NB4 (cell line): ENCODE measurements at regions not wholly inside any gene's neighbourhood (a gene's known extent, or its start where the extent isn't known, plus 50 kb on each side); places are given as distances from the start of the nearest gene placed in this dataset.

Experiments
- POLR2A ChIP-seq: IDR thresholded peaks from 2 replicates; pipeline ENCODE4 v1.6.1; 2011; ENCODE audit warnings: mild to moderate bottlenecking; ENCODE audit not compliant: insufficient read length; ENCODE audit errors: extremely low read depth
- TF ChIP-seq, protein P1 (sequence below): IDR thresholded peaks from one replicate; pipeline ENCODE4 v1.5.1; 2012; ENCODE audit warnings: low read depth, low read length
- TF ChIP-seq, protein P2 (sequence below): IDR thresholded peaks from 2 replicates; pipeline ENCODE4 v1.6.1; 2011; ENCODE audit warnings: low read depth, low read length

DNA sequence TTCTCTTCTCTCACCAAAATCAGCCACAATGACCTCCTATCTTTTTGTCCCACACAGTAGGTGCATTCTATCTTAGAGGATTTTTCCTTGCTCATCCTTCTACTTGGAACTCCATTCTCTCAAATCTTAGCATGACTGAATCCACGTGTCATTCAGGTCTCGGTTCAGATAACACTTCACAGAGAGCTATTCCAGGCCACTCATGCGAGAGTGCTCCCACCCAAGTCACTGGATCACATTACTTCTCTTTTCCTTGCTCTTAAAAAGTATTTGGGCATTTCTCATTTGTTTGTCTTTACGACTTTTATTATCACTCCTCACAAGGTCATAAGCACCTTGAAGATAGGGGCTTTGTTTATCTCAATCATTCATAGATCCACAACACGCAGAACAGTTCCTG lies 647.5 kb upstream of the TENM3 start:
- no peak for TF ChIP-seq POLR2A
- TF ChIP-seq, protein P1, sequence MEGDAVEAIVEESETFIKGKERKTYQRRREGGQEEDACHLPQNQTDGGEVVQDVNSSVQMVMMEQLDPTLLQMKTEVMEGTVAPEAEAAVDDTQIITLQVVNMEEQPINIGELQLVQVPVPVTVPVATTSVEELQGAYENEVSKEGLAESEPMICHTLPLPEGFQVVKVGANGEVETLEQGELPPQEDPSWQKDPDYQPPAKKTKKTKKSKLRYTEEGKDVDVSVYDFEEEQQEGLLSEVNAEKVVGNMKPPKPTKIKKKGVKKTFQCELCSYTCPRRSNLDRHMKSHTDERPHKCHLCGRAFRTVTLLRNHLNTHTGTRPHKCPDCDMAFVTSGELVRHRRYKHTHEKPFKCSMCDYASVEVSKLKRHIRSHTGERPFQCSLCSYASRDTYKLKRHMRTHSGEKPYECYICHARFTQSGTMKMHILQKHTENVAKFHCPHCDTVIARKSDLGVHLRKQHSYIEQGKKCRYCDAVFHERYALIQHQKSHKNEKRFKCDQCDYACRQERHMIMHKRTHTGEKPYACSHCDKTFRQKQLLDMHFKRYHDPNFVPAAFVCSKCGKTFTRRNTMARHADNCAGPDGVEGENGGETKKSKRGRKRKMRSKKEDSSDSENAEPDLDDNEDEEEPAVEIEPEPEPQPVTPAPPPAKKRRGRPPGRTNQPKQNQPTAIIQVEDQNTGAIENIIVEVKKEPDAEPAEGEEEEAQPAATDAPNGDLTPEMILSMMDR = no peak
- TF ChIP-seq, protein P2, sequence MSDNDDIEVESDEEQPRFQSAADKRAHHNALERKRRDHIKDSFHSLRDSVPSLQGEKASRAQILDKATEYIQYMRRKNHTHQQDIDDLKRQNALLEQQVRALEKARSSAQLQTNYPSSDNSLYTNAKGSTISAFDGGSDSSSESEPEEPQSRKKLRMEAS = no peak
